ENCODE measurements at regions not wholly inside any gene's neighbourhood (a gene's known extent, or its start where the extent isn't known, plus 50 kb on each side); places are given as distances from the start of the nearest gene placed in this dataset.

DNA sequence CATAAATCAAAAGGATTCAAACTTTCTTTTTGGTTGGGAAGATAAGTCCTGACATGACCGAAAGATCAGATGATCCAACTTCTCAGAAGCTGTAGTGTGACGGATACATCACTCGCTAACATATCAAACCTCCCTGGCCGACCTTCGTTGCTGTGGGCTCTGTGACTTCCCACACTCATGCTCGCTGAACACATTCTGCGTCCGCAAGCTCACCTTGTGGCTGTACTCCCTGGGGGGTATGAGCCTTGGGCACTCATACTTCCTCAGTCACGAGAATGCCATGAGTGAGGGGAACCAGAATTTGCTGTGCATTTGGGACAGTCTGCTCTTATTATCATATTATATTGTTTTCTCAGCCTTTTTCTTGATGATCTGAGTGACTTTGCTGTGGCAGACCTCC, 105.4 kb downstream of the RWDD3 start:
- H3K9me3 Mint-ChIP-seq: no peaks in the 10 kb centered on the region
- no peak for DNase-seq
- no peaks in the 10 kb centered on the region for H3K4me1 Mint-ChIP-seq
- ChIA-PET CTCF (no interaction called here), POLR2A (no interaction called here)
- no peak overlapping the region for H3K4me3 Mint-ChIP-seq
- no peaks in the 10 kb centered on the region for H3K27me3 Mint-ChIP-seq
- no peak overlapping the region for H3K27ac Mint-ChIP-seq
- no peaks in the 10 kb centered on the region for H3K36me3 Mint-ChIP-seq (ENCODE audit: low read depth)

DNA sequence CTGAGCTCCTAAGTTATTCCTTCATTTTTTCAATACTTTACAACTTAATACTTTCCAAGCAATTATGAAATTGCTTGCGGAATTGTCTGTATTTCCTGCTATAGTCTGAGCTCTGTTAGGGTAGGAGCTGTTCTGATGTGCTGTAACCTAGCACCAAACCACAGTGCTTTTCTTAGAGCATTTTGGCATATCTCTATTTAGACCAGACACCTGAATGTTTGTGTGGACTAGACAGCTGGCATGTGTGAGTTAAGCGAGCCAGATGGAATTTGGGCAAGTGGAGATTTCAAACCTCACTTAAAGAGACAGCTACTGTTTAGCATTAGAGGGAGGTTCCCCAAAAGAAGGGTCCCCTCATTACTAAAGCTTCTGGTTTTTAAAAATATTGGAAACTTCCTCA, 106.1 kb downstream of the RWDD3 start:
- Mint-ChIP-seq H3K36me3 (ENCODE audit: low read depth) (no peaks in the 10 kb centered on the region), H3K27ac (no peak overlapping the region), H3K4me3 (no peak overlapping the region), H3K4me1 (no peaks in the 10 kb centered on the region), H3K9me3 (no peaks in the 10 kb centered on the region), H3K27me3 (no peaks in the 10 kb centered on the region)
- ChIA-PET POLR2A (no interaction called here), CTCF (no interaction called here)
- DNase-seq: no peak

DNA sequence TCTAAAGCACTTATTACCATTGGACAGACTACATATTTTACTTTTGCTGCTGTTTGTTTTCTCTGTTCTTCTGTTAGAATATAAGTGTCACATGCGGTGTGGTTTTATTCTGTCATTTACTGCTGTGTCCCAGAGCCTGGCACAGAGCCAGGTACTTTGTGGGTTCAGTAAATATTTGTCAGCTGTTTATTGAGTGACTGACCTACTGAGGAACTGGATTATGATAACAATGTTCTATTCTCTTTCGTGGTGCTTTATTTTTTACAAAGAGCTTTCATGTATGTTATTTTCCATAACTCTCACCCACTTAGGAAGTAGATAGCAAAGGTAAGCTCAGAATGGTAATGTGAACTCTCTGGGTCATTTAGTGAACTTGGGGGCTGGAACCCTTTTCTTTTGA, 118.8 kb downstream of the RWDD3 start:
- ChIA-PET POLR2A (no interaction called here), CTCF (no interaction called here)
- no peak for DNase-seq
- no peaks in the 10 kb centered on the region for H3K27me3 Mint-ChIP-seq
- H3K36me3 Mint-ChIP-seq (ENCODE audit: low read depth): no peaks in the 10 kb centered on the region
- no peak overlapping the region for H3K4me3 Mint-ChIP-seq
- no peak overlapping the region for H3K27ac Mint-ChIP-seq
- no peaks in the 10 kb centered on the region for H3K9me3 Mint-ChIP-seq
- no peaks in the 10 kb centered on the region for H3K4me1 Mint-ChIP-seq

DNA sequence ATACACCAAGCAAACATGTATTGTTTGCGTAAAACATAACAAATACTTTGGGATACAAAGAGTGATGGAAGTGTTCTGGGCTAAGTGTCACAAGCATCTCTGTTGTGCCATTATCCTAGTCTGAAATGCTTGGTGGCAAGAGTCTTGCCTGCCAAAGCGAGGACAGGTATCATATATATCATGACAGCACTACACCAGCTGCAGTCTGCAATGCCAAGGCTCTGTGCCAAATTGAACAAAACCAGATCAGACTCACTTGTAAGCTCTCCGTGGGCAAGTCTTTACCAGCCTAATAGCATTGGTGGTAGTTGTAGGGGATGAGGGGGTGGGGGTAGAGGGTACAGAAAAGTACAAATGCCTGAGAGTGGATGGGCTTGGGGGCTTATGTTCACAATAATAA, 119.2 kb downstream of the RWDD3 start:
- H3K4me1 Mint-ChIP-seq: no peaks in the 10 kb centered on the region
- H3K4me3 Mint-ChIP-seq: no peak overlapping the region
- POLR2A ChIA-PET: no interaction called here
- no peaks in the 10 kb centered on the region for H3K9me3 Mint-ChIP-seq
- H3K27me3 Mint-ChIP-seq: no peaks in the 10 kb centered on the region
- H3K36me3 Mint-ChIP-seq (ENCODE audit: low read depth): no peaks in the 10 kb centered on the region
- no peak overlapping the region for H3K27ac Mint-ChIP-seq
- no peak for DNase-seq
- CTCF ChIA-PET: no interaction called here

DNA sequence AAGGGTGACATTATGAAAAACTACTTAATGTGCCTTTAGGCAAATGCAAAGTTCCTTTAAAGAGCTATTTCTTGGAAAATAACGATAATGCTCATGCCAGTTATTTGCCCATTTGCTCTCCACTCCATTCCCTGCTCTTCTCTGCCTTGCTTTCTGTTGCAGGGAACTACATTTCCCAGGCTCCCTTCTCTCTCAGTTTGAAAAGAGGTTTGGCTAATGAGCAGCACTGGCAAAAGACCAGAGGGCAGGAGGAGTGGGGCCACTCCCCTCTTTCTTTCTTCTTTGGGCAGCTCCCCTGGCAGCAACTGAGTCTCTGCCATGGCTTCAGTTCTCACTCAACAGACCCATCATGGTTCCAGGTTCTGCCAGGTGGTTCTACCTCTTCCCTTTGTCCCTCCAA, 130.5 kb downstream of the RWDD3 start:
- DNase-seq: no peak
- H3K9me3 Mint-ChIP-seq: no peaks in the 10 kb centered on the region
- H3K36me3 Mint-ChIP-seq (ENCODE audit: low read depth): no peaks in the 10 kb centered on the region
- ChIA-PET CTCF (no interaction called here), POLR2A (no interaction called here)
- no peaks in the 10 kb centered on the region for H3K4me1 Mint-ChIP-seq
- no peak overlapping the region for H3K4me3 Mint-ChIP-seq
- H3K27ac Mint-ChIP-seq: no peak overlapping the region
- H3K27me3 Mint-ChIP-seq: no peaks in the 10 kb centered on the region

DNA sequence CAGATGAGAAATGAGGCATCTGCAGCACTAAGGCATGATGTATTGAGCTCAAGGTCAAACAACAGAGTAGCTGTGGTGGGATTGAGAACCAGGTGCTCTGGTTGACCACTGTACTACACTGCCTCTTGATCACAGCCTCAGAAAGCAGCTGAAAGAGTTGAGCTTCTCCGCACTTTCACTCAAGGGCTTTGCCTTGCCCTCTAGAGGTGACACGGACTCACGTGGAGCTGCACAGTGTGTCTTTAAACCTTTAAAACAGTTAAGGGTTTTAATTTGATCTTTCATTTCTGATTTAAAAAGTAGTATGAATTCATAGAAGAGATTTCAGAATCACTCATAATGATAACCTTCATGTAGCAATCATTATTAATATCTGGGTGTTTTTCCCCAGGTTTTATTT, 132.5 kb downstream of the RWDD3 start:
- ChIA-PET POLR2A (no interaction called here), CTCF (no interaction called here)
- DNase-seq: no peak
- Mint-ChIP-seq H3K27me3 (no peaks in the 10 kb centered on the region), H3K4me1 (no peaks in the 10 kb centered on the region), H3K36me3 (ENCODE audit: low read depth) (no peaks in the 10 kb centered on the region), H3K27ac (no peak overlapping the region), H3K9me3 (no peaks in the 10 kb centered on the region), H3K4me3 (no peak overlapping the region)

DNA sequence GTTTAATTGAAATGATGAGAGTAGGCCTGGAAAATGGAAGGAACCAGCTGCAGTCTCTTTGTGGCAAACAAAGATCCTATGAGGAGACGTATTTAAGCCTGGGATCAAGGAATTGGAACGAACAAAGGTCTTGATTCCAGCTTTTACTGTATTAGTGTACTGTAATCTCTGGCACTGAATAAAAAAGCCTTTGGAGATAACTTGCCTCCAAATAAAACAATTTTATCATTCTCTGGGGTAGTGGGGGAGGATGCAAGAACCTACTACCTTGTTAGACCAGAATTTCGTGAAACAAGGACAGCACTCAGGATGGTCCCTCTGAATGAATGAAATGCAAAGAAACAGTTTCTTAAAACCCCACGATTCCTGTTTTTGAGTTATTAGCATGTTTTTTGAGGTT, 134.2 kb downstream of the RWDD3 start:
- no peaks in the 10 kb centered on the region for H3K4me1 Mint-ChIP-seq
- H3K9me3 Mint-ChIP-seq: no peaks in the 10 kb centered on the region
- no peaks in the 10 kb centered on the region for H3K36me3 Mint-ChIP-seq (ENCODE audit: low read depth)
- no peak overlapping the region for H3K27ac Mint-ChIP-seq
- no peaks in the 10 kb centered on the region for H3K27me3 Mint-ChIP-seq
- POLR2A ChIA-PET: no interaction called here
- DNase-seq: no peak
- CTCF ChIA-PET: no interaction called here
- no peak overlapping the region for H3K4me3 Mint-ChIP-seq

DNA sequence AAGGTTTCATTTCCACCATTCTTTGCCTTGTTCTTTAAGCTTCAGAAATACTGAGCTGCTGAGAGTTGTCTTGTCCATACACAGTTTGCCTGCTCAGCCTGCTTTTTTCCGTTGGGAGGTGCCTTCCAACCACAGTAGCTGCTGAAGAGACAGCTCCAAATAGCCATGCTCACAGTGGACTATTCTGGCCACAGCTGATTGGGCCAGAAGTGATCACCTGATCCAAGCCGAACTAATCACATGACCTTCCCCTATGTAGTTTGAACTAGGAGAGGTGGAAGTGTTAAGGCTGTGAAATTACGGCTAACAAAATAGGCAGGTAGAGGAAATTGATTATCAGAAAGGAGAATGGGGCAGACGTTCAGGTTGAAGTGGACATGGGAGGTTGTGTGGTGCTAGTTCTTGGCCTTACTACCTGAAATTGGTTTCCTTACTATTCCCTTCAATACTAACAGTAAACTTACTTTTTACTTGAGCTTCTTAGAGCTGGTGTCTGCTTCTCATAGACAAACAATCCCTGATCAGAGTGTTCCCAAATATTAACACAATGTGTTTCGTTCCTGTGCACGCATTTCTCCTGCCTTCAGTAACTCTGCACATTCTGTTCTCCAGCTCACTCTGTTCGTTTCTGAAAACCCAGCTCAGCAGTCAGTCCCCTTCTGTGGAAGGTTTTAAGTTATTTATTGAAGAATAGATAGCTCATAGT, 136.1 kb downstream of the RWDD3 start:
- DNase-seq: no peak
- no peaks in the 10 kb centered on the region for H3K27me3 Mint-ChIP-seq
- ChIA-PET CTCF (no interaction called here), POLR2A (no interaction called here)
- H3K27ac Mint-ChIP-seq: no peak overlapping the region
- H3K4me1 Mint-ChIP-seq: no peaks in the 10 kb centered on the region
- no peaks in the 10 kb centered on the region for H3K9me3 Mint-ChIP-seq
- H3K36me3 Mint-ChIP-seq (ENCODE audit: low read depth): no peaks in the 10 kb centered on the region
- H3K4me3 Mint-ChIP-seq: no peak overlapping the region

DNA sequence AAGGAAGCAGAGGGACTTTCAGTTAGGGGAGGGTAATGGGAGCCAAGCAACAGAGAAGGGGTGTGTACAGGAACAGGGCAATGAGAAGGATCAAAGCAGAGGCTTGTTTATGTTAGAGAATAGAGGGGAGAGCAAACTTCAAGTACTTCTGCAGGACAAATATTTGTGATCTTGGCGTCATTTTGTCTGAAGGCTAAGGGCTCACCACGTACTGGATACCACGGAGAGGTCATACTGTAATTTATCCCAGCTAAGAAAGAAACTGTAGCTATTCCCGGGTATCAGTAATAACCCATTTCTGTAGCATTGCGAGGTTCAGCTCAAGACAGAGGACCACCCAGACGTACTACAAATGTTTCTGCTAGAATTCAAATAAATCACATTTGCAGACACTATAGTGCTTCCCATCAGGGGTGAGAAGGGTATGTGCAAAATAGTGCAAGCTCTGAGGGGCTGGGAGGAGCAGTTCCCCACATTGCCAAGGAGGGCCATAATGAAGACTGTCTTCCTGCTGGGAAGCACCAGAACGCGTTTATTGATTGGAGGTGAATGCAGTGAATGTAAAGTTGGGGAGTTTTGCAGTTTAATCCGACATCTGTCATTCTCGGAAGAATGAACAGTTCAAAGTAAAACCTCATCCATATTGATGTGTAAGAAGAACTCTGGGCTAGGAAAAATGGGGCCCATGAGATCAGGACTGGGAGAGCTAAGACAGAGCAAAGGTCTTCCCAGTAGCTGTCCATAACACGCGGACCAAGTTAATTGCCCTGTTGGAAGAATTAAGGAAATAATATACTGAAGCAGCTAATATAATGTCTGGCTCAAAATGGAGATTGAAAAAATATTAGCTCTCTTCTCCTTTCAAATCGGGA, 136.9 kb downstream of the RWDD3 start:
- no peak overlapping the region for H3K27ac Mint-ChIP-seq
- ChIA-PET CTCF (no interaction called here), POLR2A (no interaction called here)
- no peaks in the 10 kb centered on the region for H3K9me3 Mint-ChIP-seq
- H3K4me1 Mint-ChIP-seq: no peaks in the 10 kb centered on the region
- DNase-seq: no peak
- H3K4me3 Mint-ChIP-seq: no peak overlapping the region
- no peaks in the 10 kb centered on the region for H3K27me3 Mint-ChIP-seq
- no peaks in the 10 kb centered on the region for H3K36me3 Mint-ChIP-seq (ENCODE audit: low read depth)

DNA sequence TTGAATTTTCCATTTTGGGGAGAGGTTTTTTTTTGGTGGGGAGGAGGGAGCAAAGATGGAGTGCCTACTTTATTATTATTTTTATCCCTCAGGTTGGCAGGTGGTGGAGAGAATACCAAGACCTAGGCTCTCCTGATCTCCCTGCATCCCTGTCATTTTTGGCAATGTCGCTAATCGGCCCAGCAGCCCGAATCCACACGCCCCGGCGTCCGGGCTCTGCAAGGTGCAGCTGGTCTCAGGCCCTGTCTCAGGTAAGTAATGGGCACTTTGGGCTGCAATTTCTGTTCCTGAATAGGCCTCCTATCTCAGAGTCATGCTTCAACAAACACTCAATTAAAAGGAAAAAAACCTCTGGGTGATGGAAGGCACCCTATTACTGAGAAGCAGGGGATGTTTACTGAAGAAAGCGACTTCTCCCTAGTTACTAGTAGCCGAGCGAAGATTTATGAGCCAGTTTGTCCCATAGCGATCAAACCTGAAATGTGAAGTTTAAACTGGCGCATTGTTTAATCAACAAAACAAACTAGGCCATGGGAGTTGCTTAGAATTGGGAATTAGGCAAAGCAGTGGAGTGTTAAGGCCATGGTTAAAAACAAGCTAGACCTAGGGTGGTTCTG, 137.8 kb downstream of the RWDD3 start:
- no peak overlapping the region for H3K27ac Mint-ChIP-seq
- H3K4me1 Mint-ChIP-seq: no peaks in the 10 kb centered on the region
- no peak for DNase-seq
- ChIA-PET CTCF (no interaction called here), POLR2A (no interaction called here)
- H3K27me3 Mint-ChIP-seq: no peaks in the 10 kb centered on the region
- no peaks in the 10 kb centered on the region for H3K36me3 Mint-ChIP-seq (ENCODE audit: low read depth)
- H3K9me3 Mint-ChIP-seq: no peaks in the 10 kb centered on the region
- no peak overlapping the region for H3K4me3 Mint-ChIP-seq

DNA sequence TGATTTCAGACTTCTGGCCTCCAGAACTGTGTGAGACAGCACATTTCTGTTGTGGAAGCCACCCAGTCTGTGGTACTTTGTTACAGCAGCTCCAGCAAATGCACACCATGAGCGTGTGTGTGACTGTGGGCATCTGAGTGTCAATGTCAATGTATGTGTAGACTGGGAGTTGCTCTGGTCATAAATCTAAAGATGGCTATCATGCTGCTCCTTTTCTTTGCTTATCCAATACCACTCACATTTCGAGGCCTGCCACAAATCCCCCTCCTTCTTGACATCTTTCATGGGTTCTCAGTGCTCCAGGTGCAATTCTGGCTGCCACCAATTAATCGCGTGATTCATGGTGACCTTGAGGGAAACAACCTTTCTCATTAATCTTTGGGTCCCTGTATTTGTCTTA, 141.2 kb downstream of the RWDD3 start:
- Mint-ChIP-seq H3K27me3 (no peaks in the 10 kb centered on the region), H3K36me3 (ENCODE audit: low read depth) (no peaks in the 10 kb centered on the region), H3K4me3 (no peak overlapping the region), H3K9me3 (no peaks in the 10 kb centered on the region), H3K27ac (no peak overlapping the region), H3K4me1 (no peaks in the 10 kb centered on the region)
- no peak for DNase-seq
- ChIA-PET CTCF (no interaction called here), POLR2A (no interaction called here)

DNA sequence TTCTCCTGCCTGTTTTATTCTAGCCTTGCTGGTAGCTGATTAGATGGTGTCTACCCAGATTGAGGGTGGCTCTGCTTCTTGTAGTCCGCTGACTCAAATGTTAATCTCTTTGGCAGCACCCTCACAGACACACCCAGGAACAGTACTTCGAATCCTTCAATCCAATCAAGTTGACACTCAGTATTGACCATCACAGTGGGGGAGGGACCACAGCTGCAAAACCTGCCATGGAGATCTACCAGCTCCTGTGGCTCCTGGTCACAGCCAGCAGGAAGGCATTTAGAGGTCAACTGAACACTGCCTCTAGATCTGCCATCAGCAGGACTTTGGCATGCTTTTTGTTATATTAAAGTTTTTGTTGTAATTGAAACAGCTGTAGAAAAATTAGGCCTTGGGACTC, 146.9 kb downstream of the RWDD3 start:
- Mint-ChIP-seq H3K36me3 (ENCODE audit: low read depth) (no peaks in the 10 kb centered on the region), H3K9me3 (no peaks in the 10 kb centered on the region), H3K27me3 (no peaks in the 10 kb centered on the region), H3K4me1 (no peaks in the 10 kb centered on the region), H3K4me3 (no peak overlapping the region), H3K27ac (no peak overlapping the region)
- DNase-seq: no peak
- CTCF ChIA-PET: no interaction called here
- POLR2A ChIA-PET: no interaction called here

DNA sequence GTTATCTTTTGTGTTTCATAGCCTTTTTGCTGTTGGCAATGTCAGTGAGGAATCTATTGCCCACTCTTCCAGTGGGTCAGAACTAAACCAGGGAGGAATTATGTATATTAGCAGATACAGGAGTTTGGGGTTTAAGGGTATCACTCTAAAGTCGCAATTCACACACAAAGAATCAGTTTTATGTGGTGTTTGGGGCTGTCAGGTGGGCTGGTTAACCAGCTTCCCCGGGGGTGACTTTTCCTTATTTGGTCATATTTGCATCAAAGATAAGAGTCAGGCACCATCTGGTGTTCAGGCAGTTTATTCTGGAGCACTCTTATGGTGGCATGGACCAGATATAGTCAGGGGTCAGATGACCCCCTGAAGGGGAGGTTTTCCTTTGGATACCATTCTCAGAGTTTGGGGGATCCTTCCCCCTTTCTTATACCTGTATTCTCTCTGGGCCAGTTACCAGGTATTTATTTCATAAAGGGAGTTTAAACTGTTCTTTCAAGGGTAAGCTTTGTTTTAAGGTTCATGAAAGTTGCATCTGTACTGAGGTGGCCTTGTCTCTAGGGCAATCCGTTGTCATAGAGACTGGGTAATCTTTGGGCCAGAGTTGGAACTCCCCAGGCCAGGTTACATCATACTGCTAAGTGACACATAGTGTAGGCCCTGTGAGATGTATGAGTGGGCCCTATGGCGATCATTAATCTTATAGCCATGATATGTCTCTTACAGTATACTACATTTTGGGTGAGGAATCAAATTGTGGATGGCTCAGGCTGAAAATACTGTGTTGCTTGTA, 148.2 kb downstream of the RWDD3 start:
- H3K4me1 Mint-ChIP-seq: no peaks in the 10 kb centered on the region
- CTCF ChIA-PET: no interaction called here
- no peaks in the 10 kb centered on the region for H3K27me3 Mint-ChIP-seq
- no peaks in the 10 kb centered on the region for H3K9me3 Mint-ChIP-seq
- H3K36me3 Mint-ChIP-seq (ENCODE audit: low read depth): no peaks in the 10 kb centered on the region
- H3K27ac Mint-ChIP-seq: no peak overlapping the region
- POLR2A ChIA-PET: no interaction called here
- DNase-seq: no peak
- H3K4me3 Mint-ChIP-seq: no peak overlapping the region
